GM13977 (cell line): ENCODE measurements at regions not wholly inside any gene's neighbourhood (a gene's known extent, or its start where the extent isn't known, plus 50 kb on each side); places are given as distances from the start of the nearest gene placed in this dataset.

Experiments
- DNase-seq: peaks from one replicate; pipeline ENCODE4 v3.0.0; 2012; ENCODE audit warnings: low spot score
- CTCF ChIP-seq: IDR thresholded peaks from 2 replicates; pipeline ENCODE4 v1.5.1; 2012; ENCODE audit warnings: mild to moderate bottlenecking, control low read depth; ENCODE audit not compliant: insufficient read depth; ENCODE audit errors: extremely low read depth, missing control alignments
- in situ Hi-C: fragments of 300-500 bp; cut with MboI; formaldehyde crosslinking; loops from one replicate; pipeline ENCODE4 v1.12.0; 2022; ENCODE audit warnings: low sequenced_read_pairs, low pct_unique_long_range_greater_than_20kb, mixed read lengths, inconsistent platforms; ENCODE audit not compliant: unreplicated experiment

GRCh38 chr21:34217263-34217662, 143.9 kb downstream of the MRPS6 start:
- TF ChIP-seq CTCF, result no peak
- in situ Hi-C loops, result no loop called here
- no peak for DNase-seq

GRCh38 chr21:34219334-34220060, 144.3 kb upstream of the KCNE2 start:
- in situ Hi-C loops, result no loop called here
- no peak for DNase-seq
- no peak for TF ChIP-seq CTCF

- DNase-seq, result no peak
- in situ Hi-C loops, result no loop called here
These were observed 143.1 kb upstream of the KCNE2 start for GRCh38 chr21:34220556-34221195.

GRCh38 chr21:34221331-34222030, 142.3 kb upstream of the KCNE2 start:
- in situ Hi-C loops, result no loop called here
- no peak for TF ChIP-seq CTCF
- DNase-seq, result no peak

More at GRCh38 chr21:34220556-34221195, 143.1 kb upstream of the KCNE2 start:
- no peak for TF ChIP-seq CTCF

GRCh38 chr21:34222031-34222335, 141.8 kb upstream of the KCNE2 start:
- in situ Hi-C loops, result no loop called here
- no peak for DNase-seq
- no peak for TF ChIP-seq CTCF

- DNase-seq, result no peak
- TF ChIP-seq CTCF, result no peak
- in situ Hi-C loops, result no loop called here
These were observed 140.4 kb upstream of the KCNE2 start for GRCh38 chr21:34223376-34223775.
